HK-2 (cell line): ENCODE measurements at regions not wholly inside any gene's neighbourhood (a gene's known extent, or its start where the extent isn't known, plus 50 kb on each side); places are given as distances from the start of the nearest gene placed in this dataset.

Source experiments
- DNase-seq: peaks from one replicate; pipeline ENCODE4 v3.0.0-alpha.2; 2018; ENCODE audit not compliant: unreplicated experiment

- no peak for DNase-seq
Measured at GRCh38 chr7:121810831-121811672, 61.9 kb upstream of the PTPRZ1 start.

GRCh38 chr7:121807078-121807477 is 65.9 kb upstream of the PTPRZ1 start:
- DNase-seq = no peak

GRCh38 chr7:121803039-121803438 is 69.9 kb upstream of the PTPRZ1 start:
- no peak for DNase-seq

- no peak for DNase-seq
Measured at GRCh38 chr7:121800916-121801675, 71.9 kb upstream of the PTPRZ1 start.

- no peak for DNase-seq
Measured at GRCh38 chr7:121798896-121799295, 74.1 kb upstream of the PTPRZ1 start.

- DNase-seq = no peak
Measured at GRCh38 chr7:121798453-121798840, 74.5 kb upstream of the PTPRZ1 start.

- DNase-seq = no peak
Measured at GRCh38 chr7:121797657-121798452, 75.1 kb upstream of the PTPRZ1 start.

- no peak for DNase-seq
Measured at GRCh38 chr7:121796936-121797656, 75.9 kb upstream of the PTPRZ1 start.

- no peak for DNase-seq
Measured at GRCh38 chr7:121796381-121796780, 76.6 kb upstream of the PTPRZ1 start.

- no peak for DNase-seq
Measured at GRCh38 chr7:121795736-121796135, 77.2 kb upstream of the PTPRZ1 start.

GRCh38 chr7:121793716-121794115 is 79.2 kb upstream of the PTPRZ1 start:
- no peak for DNase-seq

GRCh38 chr7:121777672-121778071 is 95.3 kb upstream of the PTPRZ1 start:
- no peak for DNase-seq

- no peak for DNase-seq
Measured at GRCh38 chr7:121774563-121774962, 98.4 kb upstream of the PTPRZ1 start.

GRCh38 chr7:121766676-121767075 is 106.3 kb upstream of the PTPRZ1 start:
- DNase-seq = no peak

GRCh38 chr7:121761399-121761798 is 111.6 kb upstream of the PTPRZ1 start:
- no peak for DNase-seq

- DNase-seq = no peak
Measured at GRCh38 chr7:121755818-121756552, 117.0 kb upstream of the PTPRZ1 start.

GRCh38 chr7:121755286-121755685 is 117.7 kb upstream of the PTPRZ1 start:
- no peak for DNase-seq

GRCh38 chr7:121753944-121754343 is 119.0 kb upstream of the PTPRZ1 start:
- no peak for DNase-seq

GRCh38 chr7:121752706-121753105 is 120.3 kb upstream of the PTPRZ1 start:
- no peak for DNase-seq

- DNase-seq = no peak
Measured at GRCh38 chr7:121748546-121748945, 124.4 kb upstream of the PTPRZ1 start.

GRCh38 chr7:121745856-121746255 is 127.1 kb upstream of the PTPRZ1 start:
- no peak for DNase-seq
